H1 (cell line): ENCODE measurements at regions not wholly inside any gene's neighbourhood (a gene's known extent, or its start where the extent isn't known, plus 50 kb on each side); places are given as distances from the start of the nearest gene placed in this dataset.

Experiments used
- ASH2L ChIP-seq: fragments of 200-600, 300-600 bp; sonication (generic); IDR thresholded peaks from one replicate; pipeline ENCODE4 v1.7.1; 2017; ENCODE audit warnings: low read length
- TF ChIP-seq, protein P1 (sequence below): IDR thresholded peaks from 2 replicates; pipeline ENCODE4 v1.6.1; 2012; ENCODE audit warnings: inconsistent platforms

DNA sequence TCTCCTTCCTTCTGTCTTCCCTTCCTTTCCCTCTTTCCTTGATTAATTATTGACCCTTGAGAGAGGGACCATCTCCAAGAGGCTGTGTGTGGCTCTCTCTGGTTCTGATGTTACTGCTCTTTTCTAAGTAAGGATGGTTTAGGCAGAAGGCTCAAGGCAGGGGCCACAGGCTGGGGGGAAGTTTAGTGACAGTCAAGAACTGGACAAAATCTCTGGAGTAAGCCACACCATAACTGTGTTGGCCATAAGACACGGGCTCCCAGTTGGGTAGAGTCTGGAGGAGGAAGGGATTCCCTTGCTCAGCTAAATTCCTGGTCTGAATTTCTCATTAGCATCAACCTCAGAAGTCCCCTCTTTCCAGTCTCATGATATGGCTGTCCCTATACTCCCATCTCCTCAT lies 74.7 kb downstream of the BUD13 start (continued):
- TF ChIP-seq, protein P1, sequence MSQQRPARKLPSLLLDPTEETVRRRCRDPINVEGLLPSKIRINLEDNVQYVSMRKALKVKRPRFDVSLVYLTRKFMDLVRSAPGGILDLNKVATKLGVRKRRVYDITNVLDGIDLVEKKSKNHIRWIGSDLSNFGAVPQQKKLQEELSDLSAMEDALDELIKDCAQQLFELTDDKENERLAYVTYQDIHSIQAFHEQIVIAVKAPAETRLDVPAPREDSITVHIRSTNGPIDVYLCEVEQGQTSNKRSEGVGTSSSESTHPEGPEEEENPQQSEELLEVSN = no peak
- no peak for TF ChIP-seq ASH2L
